CD4-positive, alpha-beta T cell (primary cell): ENCODE measurements at regions not wholly inside any gene's neighbourhood (a gene's known extent, or its start where the extent isn't known, plus 50 kb on each side); places are given as distances from the start of the nearest gene placed in this dataset.

Experiments used
- ATAC-seq: fragments of 200-7000 bp; cut with Tn5 transposase; one replicate; pipeline ENCODE4 v1.10.0; 2022; ENCODE audit warnings: mild to moderate bottlenecking; ENCODE audit not compliant: poor library complexity
- CTCF ChIA-PET: fragments of 350-600 bp; sonication (Branson Sonifier 250); formaldehyde crosslinking; loops from one replicate; lab custom pipeline; 2021; ENCODE audit warnings: antibody characterized with exemption, inconsistent platforms; lab: Charles Lee
- POLR2A ChIA-PET: fragments of 350-600 bp; sonication (Branson Sonifier 250); formaldehyde crosslinking; loops from one replicate; lab custom pipeline; 2021; ENCODE audit warnings: antibody characterized with exemption, inconsistent platforms; lab: Charles Lee
- DNase-seq, 14 experiments: peaks; one replicate each; pipeline ENCODE4 v3.0.0-alpha.2; 2013 to 2020; ENCODE audit warnings: mixed read lengths in 2 of 14
- H3K27ac ChIP-seq, 2 donors: one replicate each; pipeline versions ENCODE4 v1.5.1 to v1.7.0; 2013; ENCODE audit warnings: low read length in 2 of 2, low read depth in 1 of 2, mild to moderate bottlenecking in 1 of 2
- H3K27me3 ChIP-seq, 2 experiments: 1 replicate in 1 of 2; 2 replicates in 1 of 2; pipeline versions ENCODE4 v1.6.1 to v1.7.0; 2013; ENCODE audit warnings: low read length in 2 of 2, control low read depth in 1 of 2, mild to moderate bottlenecking in 1 of 2, moderate library complexity in 1 of 2; ENCODE audit not compliant: insufficient read depth in 2 of 2, control insufficient read depth in 1 of 2
- H3K36me3 ChIP-seq: one replicate; pipeline ENCODE4 v1.6.1; 2013; ENCODE audit warnings: low read length, control low read depth; ENCODE audit not compliant: insufficient read depth
- H3K4me1 ChIP-seq: one replicate; pipeline ENCODE4 v1.6.1; 2013; ENCODE audit warnings: low read length, control low read depth; ENCODE audit not compliant: insufficient read depth
- H3K4me3 ChIP-seq: one replicate; pipeline ENCODE4 v1.5.1; 2013; ENCODE audit warnings: mild to moderate bottlenecking, low read length, moderate library complexity
- H3K9me3 ChIP-seq, 2 experiments: 1 replicate in 1 of 2; 2 replicates in 1 of 2; pipeline versions ENCODE4 v1.6.1 to v1.7.0; 2013; ENCODE audit warnings: low read length in 2 of 2, mild to moderate bottlenecking in 2 of 2, control low read depth in 1 of 2, moderate library complexity in 1 of 2; ENCODE audit not compliant: control insufficient read depth in 1 of 2, insufficient read depth in 1 of 2
- H3K27ac Mint-ChIP-seq: one replicate; pipeline ENCODE4 v1.8.0; 2020; ENCODE audit warnings: mixed read lengths
- H3K27me3 Mint-ChIP-seq: one replicate; pipeline ENCODE4 v1.8.0; 2021; ENCODE audit warnings: mixed read lengths
- H3K36me3 Mint-ChIP-seq: one replicate; pipeline ENCODE4 v1.8.0; 2021; ENCODE audit warnings: low read depth, mixed read lengths
- H3K4me1 Mint-ChIP-seq: one replicate; pipeline ENCODE4 v1.8.0; 2021; ENCODE audit warnings: low read depth, mixed read lengths
- H3K4me3 Mint-ChIP-seq: one replicate; pipeline ENCODE4 v1.8.0; 2020; ENCODE audit warnings: mild to moderate bottlenecking, mixed read lengths
- H3K9me3 Mint-ChIP-seq: one replicate; pipeline ENCODE4 v1.8.0; 2020; ENCODE audit warnings: mixed read lengths
- intact Hi-C, 2 experiments: fragments of 100-400 bp; cut with DNase I in 1 of 2; cut with micrococcal nuclease in 1 of 2; formaldehyde crosslinking; loops; one replicate each; pipeline versions ENCODE4 v1.15.1 to v1.9.0; 2023 to 2025; cut with DNase I, micrococcal nuclease
- TF ChIP-seq, protein P1 (sequence below): fragments of 200-600 bp; IDR thresholded peaks from one replicate; pipeline ENCODE4 v1.8.0; 2022; ENCODE audit warnings: antibody characterized with exemption, mild to moderate bottlenecking

DNA sequence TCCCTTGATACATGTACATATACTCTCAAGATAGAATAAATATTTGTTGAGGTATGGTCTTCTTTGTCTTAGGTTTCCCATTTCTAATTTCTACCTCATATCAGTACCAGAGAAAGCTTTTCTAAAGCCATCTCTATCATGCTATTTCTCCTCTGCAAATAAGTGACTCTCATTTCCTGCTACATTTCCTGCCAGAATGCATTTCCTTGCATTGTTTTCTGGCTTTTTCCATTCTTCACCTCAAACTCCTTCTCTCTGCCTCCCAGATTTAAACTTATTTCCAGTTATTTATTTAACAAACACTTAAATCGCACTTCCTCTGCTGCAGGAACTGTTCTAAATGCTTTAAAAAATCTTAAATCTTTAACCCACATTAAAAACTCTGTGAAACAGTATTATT lies 74.4 kb upstream of the STMND1 start:
- Mint-ChIP-seq H3K4me3 (no peak overlapping the region), H3K27me3 (peaks cover 14% of the 10 kb centered on the region), H3K36me3 (no peaks in the 10 kb centered on the region), H3K4me1 (no peaks in the 10 kb centered on the region), H3K27ac (no peak overlapping the region), H3K9me3 (peaks cover 9% of the 10 kb centered on the region)
- Histone ChIP-seq H3K4me3 (no peak overlapping the region), H3K36me3 (no peaks in the 10 kb centered on the region), H3K27me3 (peaks cover 5 to 8% of the 10 kb centered on the region in 2 experiments), H3K27ac (no peak overlapping the region), H3K4me1 (no peaks in the 10 kb centered on the region), H3K9me3 (peaks cover 5 to 12% of the 10 kb centered on the region in 2 experiments)
- intact Hi-C loops: no loop called here
- TF ChIP-seq, protein P1, sequence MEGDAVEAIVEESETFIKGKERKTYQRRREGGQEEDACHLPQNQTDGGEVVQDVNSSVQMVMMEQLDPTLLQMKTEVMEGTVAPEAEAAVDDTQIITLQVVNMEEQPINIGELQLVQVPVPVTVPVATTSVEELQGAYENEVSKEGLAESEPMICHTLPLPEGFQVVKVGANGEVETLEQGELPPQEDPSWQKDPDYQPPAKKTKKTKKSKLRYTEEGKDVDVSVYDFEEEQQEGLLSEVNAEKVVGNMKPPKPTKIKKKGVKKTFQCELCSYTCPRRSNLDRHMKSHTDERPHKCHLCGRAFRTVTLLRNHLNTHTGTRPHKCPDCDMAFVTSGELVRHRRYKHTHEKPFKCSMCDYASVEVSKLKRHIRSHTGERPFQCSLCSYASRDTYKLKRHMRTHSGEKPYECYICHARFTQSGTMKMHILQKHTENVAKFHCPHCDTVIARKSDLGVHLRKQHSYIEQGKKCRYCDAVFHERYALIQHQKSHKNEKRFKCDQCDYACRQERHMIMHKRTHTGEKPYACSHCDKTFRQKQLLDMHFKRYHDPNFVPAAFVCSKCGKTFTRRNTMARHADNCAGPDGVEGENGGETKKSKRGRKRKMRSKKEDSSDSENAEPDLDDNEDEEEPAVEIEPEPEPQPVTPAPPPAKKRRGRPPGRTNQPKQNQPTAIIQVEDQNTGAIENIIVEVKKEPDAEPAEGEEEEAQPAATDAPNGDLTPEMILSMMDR: no peak
- ATAC-seq (no peak), DNase-seq (no peak)
- POLR2A ChIA-PET: no interaction called here
- CTCF ChIA-PET: no interaction called here

DNA sequence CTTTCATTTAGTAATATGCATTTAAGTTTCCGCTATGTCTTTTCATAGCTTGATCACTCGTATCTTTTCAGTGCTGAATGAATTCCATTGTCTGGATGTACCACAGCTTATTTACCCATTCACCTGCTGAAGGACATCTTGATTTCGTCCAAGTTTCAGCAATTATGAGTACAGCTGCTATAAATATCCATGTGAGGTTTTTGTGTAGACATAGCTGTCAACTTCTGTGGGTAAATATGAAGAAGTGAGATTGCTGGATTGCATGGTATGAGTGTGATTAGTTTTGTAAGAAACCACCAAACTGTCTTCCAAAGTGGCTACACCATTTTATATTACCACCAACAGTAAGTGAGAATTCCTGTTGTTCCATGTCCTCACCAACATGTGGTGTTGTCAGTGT lies 79.2 kb upstream of the STMND1 start:
- ATAC-seq (no peak), DNase-seq (no peak)
- no peaks in the 10 kb centered on the region for H3K36me3 ChIP-seq
- H3K36me3 Mint-ChIP-seq: no peaks in the 10 kb centered on the region
- ChIA-PET CTCF (no interaction called here), POLR2A (no interaction called here)
- H3K9me3 ChIP-seq: peaks cover 5 to 9% of the 10 kb centered on the region in 2 experiments
- no peak overlapping the region for H3K4me3 Mint-ChIP-seq
- no peaks in the 10 kb centered on the region for H3K27me3 Mint-ChIP-seq
- peaks cover 9% of the 10 kb centered on the region for H3K9me3 Mint-ChIP-seq
- H3K27ac ChIP-seq: no peak overlapping the region
- no peaks in the 10 kb centered on the region for H3K4me1 ChIP-seq
- intact Hi-C loops: no loop called here
- H3K27me3 ChIP-seq: no peaks in the 10 kb centered on the region
- TF ChIP-seq, protein P1: no peak
- H3K27ac Mint-ChIP-seq: no peak overlapping the region
- H3K4me1 Mint-ChIP-seq: no peaks in the 10 kb centered on the region
- H3K4me3 ChIP-seq: no peak overlapping the region

DNA sequence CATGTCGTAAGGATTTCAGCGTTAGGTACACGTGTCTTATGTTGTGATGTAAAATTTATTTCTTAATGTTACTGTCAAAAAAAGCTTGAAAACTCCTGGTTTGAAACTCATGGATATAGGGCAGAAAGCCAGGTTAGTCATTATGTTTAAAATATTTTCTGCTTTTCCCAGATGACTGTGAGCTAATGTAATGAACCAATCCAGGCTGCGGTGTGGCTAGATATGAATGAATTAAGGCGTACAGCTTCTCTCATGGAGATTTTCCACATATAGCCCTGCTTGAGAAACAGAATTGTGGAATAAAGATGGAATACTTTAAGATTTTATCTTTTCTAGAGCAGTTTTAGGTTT lies 80.3 kb upstream of the STMND1 start:
- Histone ChIP-seq H3K4me1 (no peaks in the 10 kb centered on the region), H3K4me3 (no peak overlapping the region), H3K9me3 (peaks cover 5 to 9% of the 10 kb centered on the region in 2 experiments), H3K36me3 (no peaks in the 10 kb centered on the region), H3K27me3 (no peaks in the 10 kb centered on the region), H3K27ac (no peak overlapping the region)
- POLR2A ChIA-PET: no interaction called here
- Mint-ChIP-seq H3K36me3 (no peaks in the 10 kb centered on the region), H3K9me3 (peaks cover 9% of the 10 kb centered on the region), H3K4me1 (peaks cover 3% of the 10 kb centered on the region), H3K27me3 (no peaks in the 10 kb centered on the region), H3K27ac (no peak overlapping the region), H3K4me3 (no peak overlapping the region)
- intact Hi-C loops: no loop called here
- DNase-seq: no peak
- CTCF ChIA-PET: no interaction called here
- TF ChIP-seq, protein P1: no peak
- no peak for ATAC-seq
